SW480 (cell line): ENCODE measurements at regions not wholly inside any gene's neighbourhood (a gene's known extent, or its start where the extent isn't known, plus 50 kb on each side); places are given as distances from the start of the nearest gene placed in this dataset.

Experiments used
- DNase-seq: peaks from one replicate; pipeline ENCODE4 v3.0.0-alpha.2; 2016; ENCODE audit warnings: low spot score

- DNase-seq: no peak
Observed at GRCh38 chr13:107028751-107029150, 460.8 kb upstream of the ARGLU1 start.

GRCh38 chr13:107025991-107026390 lies 458.1 kb upstream of the ARGLU1 start:
- no peak for DNase-seq

GRCh38 chr13:107023335-107023734 lies 455.4 kb upstream of the ARGLU1 start:
- no peak for DNase-seq

- no peak for DNase-seq
Observed at GRCh38 chr13:107020393-107020792, 452.5 kb upstream of the ARGLU1 start.

GRCh38 chr13:107018285-107018684 lies 450.3 kb upstream of the ARGLU1 start:
- no peak for DNase-seq

GRCh38 chr13:107006661-107007060 lies 438.7 kb upstream of the ARGLU1 start:
- no peak for DNase-seq

- DNase-seq: no peak
Observed at GRCh38 chr13:107005577-107005976, 437.6 kb upstream of the ARGLU1 start.

GRCh38 chr13:107003911-107004310 lies 436.0 kb upstream of the ARGLU1 start:
- no peak for DNase-seq

- DNase-seq: no peak
Observed at GRCh38 chr13:106998664-106999063, 430.7 kb upstream of the ARGLU1 start.

- DNase-seq: no peak
Observed at GRCh38 chr13:106997696-106998095, 429.8 kb upstream of the ARGLU1 start.

GRCh38 chr13:106996867-106997618 lies 429.1 kb upstream of the ARGLU1 start:
- no peak for DNase-seq

GRCh38 chr13:106990594-106990993 lies 422.7 kb upstream of the ARGLU1 start:
- DNase-seq: no peak

- no peak for DNase-seq
Observed at GRCh38 chr13:106989876-106990275, 421.9 kb upstream of the ARGLU1 start.

GRCh38 chr13:106987427-106987785 lies 419.5 kb upstream of the ARGLU1 start:
- DNase-seq: no peak

- DNase-seq: no peak
Observed at GRCh38 chr13:106986687-106987426, 418.9 kb upstream of the ARGLU1 start.

GRCh38 chr13:106986033-106986484 lies 418.1 kb upstream of the ARGLU1 start:
- DNase-seq: no peak

- DNase-seq: no peak
Observed at GRCh38 chr13:106985481-106985880, 417.5 kb upstream of the ARGLU1 start.

GRCh38 chr13:106981051-106981450 lies 413.1 kb upstream of the ARGLU1 start:
- DNase-seq: no peak

- DNase-seq: no peak
Observed at GRCh38 chr13:106967391-106967790, 399.5 kb upstream of the ARGLU1 start.

- no peak for DNase-seq
Observed at GRCh38 chr13:106963151-106963550, 395.2 kb upstream of the ARGLU1 start.

- no peak for DNase-seq
Observed at GRCh38 chr13:106961651-106962050, 393.7 kb upstream of the ARGLU1 start.

GRCh38 chr13:106961216-106961615 lies 393.3 kb upstream of the ARGLU1 start:
- no peak for DNase-seq

- DNase-seq: no peak
Observed at GRCh38 chr13:106958621-106959048, 390.7 kb upstream of the ARGLU1 start.

- no peak for DNase-seq
Observed at GRCh38 chr13:106942563-106942962, 374.6 kb upstream of the ARGLU1 start.
